Fibroblast of skin of right quadriceps (primary cell): ENCODE measurements at regions not wholly inside any gene's neighbourhood (a gene's known extent, or its start where the extent isn't known, plus 50 kb on each side); places are given as distances from the start of the nearest gene placed in this dataset.

Experiments
- DNase-seq: peaks from one replicate; pipeline ENCODE4 v3.0.0-alpha.2; 2013

DNA sequence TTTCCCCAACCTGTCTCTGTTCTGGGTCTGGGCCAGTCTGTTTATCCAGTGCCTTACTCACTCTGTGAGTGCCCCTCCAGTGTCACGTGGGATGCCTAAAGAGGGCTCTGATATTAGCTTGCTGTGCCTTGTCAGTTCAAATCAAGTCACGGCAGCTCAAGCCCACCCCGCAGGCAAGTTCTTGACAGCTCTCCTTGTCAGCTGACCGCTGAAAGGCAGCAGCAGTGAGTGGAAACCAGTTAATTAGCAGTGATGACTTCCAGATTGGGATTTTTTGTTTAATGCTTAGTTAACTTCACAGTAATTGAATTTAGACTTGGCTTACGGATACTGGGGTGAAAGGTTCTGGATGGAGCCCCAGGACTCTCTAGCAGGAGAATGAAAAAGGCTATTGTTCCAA lies 210.1 kb downstream of the PSAT1 start:
- no peak for DNase-seq

DNA sequence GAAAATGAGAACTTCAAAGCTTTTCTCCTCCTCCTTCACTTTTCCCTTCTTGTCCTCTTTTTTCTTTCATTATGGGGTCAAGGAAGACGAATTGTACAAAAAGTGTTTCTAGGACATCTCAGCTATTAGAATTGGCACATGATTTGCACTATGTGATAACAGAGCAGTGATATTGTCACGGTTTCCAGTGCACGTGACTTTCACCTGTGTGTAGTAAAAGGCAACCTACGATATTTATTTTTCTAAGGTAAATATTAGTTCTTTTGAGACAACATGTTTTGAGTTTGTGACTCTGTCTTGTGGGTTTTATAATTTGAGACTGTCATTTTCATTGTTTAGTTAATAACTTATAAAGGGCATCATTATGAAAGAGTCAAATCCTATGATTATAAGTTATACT lies 213.1 kb downstream of the PSAT1 start:
- DNase-seq, result no peak

DNA sequence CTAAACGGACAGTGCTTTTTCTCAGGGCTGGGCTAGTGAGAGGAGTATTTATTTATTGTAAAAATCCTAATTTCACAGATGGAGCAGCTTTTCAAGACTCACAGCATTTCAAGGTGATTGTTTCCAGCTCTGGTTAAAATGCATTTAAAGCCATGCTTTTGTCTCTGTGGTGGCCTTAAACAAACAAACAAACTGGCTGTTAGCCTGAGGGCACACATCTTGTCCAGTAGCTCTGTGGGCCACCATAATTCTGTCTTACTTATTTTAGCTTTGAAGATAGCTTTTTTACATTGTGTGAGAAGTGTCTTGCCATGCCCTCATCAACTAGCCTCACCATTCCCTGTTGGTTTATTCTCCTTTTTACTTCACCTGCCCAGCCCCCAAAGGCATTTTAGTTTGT lies 218.2 kb downstream of the PSAT1 start:
- no peak for DNase-seq

DNA sequence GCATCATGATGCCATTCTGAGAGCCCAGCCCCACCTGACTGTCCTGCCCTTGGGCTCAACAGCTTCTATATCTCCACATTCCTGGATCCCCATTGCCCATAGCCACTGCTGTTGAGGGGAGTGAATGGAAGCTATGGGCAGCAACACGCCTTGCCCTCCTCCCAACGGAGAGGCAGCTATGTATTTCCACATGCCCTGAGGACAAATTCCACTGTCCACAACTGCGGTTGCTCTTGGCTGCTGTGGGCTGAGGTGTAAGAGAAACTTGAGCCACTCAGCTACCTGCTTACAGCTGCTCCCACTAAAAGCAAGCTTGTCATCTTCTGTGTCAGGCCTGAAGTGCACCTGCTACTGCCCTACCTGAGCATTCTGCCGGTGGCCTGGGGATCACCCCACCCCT lies 222.9 kb downstream of the PSAT1 start:
- DNase-seq, result no peak

DNA sequence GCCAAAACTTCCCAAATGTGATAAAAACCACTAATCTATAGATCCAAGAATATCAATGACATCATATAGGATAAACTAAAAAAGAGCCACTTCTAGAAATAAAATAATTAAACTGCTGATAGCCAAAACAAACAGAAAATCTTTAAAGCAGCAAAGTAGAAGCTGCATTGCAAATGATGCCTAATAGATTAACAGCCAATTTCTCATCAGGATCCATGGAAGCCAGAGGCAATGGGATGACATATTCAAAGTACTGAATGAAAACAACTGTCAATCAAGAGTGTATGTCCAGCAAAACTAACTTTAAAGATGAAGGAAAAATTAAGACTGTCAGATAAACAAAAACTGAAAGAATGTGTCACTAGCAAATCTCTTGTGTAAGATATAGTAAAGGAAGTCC lies 224.8 kb downstream of the PSAT1 start:
- no peak for DNase-seq

DNA sequence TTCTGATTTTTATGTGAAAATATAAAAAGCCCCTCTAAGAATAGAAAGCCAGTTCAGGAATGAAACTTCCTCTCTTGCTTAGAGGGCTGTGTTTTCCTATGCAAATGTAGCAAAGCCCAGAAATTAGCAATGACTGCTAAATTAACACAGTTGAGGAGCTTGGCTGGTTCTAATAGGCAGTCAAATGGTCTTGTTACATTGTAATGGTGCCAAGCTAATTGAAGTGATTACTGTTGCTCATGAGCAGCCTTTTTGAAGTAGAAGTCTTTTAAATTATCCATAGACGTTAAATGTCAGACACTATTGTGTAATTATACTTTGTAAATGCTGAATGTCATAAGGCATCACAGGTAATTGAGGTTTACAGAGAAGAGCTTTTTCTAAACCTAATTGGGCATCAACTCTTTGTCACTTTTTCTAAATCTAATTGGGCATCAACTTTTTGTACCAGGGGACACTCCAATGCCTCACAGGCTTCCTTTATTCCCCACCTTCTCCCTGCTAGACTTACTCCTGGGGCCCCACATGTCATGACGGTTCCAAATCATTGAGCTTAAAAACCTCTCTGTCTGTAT lies 229.1 kb downstream of the PSAT1 start:
- DNase-seq, result no peak

DNA sequence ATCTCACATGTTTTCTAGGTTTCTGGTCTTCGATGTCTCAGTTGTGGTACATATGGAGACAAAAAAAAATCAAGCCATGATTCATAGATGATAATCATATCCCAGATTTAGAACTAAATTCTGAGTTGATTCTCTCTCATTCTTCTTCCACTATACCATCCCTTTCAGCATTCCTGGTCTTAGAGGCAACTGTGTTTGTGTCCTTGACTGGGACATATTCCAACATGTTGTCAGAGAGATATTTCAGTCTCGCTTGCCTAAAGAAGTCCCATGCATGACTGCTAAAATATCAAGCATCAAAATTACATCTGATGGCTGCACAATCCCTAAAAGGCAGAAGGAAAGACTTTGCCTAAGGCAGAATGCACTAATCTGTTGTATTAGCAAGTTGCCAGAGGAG lies 236.6 kb downstream of the PSAT1 start:
- peak; percentile 41 for DNase-seq

DNA sequence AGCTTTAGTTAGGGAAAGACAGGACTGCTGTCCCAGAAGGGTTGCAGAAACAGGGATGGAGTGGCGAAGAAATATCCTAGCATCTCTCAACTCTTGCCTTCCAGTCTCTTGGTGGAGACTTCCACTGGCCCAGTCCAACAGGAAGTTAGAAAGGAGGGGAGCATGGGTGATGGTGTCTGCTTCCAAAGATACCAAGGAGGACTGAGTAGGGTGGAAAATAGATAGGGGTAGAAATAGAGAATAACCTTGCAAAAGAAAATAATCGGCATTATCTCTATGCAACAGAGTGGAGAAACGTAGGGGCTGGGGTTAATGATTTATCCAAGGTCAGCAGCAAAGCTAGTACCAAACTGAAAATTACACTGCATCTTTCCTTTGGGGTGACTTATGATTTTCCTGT lies 242.3 kb downstream of the PSAT1 start:
- no peak for DNase-seq

DNA sequence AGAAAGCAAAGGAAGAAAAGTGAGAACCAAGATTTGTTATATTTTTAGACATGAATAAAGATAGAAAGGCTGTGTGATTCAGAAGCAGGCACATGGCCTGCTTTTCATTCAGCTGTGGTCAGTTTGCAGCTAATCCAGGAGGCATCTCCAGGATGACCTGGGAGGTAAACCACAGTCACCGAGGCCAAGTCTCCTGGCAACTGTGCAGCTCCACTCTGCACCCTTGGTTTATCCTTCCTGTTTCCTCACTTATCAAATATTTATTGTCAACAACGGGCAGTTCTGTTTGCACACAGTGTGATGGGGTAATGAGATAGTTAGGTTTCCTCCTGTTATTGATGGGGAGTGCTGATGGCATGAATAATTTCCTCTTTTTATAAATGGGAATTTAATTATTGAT lies 243.0 kb downstream of the PSAT1 start:
- peak; percentile 56 for DNase-seq

DNA sequence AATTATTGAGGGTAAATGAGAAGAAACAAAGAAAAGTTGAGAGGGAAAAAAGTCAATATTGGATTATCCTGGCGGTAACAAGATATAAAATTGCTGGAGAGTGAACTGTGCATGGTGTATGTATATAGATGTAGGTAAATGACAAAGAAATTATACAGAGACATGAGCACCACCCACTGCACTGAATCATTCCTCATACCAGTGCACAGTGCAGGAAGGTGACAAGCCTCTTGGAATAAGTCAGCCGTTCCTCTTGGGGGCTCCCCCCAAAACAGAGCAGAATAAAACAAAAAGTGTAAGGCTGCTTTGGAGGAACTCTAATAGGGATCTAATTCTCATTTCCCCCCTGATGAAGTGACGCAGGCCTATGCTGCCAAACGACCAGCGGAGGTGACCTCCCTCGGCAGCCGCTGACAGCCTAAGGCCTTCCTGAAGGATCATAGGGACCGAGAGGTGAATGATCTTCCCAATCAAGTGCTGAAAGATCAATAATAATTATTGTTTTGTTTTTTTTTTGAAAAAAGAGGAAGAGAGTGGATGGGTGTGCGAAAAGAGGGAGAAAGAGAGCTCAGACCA lies 245.0 kb downstream of the PSAT1 start:
- DNase-seq, result no peak

DNA sequence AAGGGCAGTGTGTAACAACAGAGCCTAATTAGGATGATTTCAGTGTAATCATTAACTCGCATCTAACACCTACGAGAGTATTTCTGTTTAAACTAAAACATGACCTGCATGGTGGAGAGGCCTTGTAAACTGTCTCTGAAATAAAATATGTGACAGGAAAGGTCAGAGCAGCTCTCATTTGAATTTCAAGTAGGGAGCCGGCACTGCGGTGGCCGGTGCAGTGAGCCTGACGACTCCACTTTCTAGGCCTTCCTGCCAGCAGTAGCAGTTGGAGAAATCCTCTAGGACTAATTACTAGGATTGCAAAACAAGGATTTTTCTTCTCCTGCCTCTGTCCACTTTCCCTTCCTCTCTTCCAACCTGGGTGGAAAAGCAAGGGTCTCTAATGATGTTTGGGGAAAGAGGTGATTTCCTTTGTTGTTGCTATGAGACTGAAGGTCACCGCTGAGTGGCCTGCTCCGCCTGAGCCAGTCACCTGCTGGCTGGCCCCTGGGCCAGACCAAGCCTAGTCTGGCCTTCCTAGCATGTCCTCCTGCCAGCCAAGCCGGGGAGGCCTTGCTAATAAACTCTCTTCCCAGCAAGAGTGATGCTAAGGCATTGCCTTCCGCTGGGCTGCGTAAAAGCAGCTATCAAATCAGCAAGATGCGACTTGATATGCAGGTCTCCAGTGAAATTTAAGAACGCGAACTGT lies 245.7 kb downstream of the PSAT1 start:
- DNase-seq, result no peak

DNA sequence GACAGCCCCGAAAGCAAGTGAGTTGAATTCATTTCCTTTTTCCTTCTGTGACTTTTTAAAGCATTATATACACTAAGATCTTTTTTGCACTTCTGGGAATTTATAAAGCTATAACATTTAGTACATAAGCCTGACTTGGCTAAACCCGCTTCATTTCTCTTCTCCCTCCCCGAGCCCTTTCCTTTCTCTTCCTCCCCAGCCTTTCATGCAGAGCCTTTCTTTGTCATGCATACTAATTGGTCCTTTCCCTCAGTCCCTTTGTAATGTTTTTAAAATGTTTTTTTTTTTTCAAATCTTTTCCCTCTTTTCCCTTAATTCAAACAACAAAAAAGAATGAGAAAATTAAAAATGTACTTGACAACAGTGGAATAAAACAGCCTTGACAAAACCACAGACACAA lies 246.4 kb downstream of the PSAT1 start:
- no peak for DNase-seq

DNA sequence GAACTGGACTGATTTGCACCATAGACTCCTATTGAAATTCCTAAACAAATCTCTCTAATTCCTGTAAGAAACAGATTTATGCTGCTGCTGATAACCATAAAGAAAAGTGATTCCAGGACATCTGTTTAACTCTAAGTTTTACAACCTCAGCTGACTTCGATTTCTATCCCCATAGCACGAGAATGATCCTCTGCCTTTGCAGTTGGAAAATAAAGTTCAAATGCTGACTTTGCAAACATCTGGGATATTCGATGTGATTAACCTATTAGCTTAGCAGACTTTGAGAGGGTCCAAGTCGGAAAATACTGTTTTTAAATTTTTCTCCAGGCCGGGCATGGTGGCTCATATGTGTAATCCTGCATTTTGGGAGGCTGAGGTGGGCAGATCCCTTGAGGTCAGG lies 247.3 kb downstream of the PSAT1 start:
- no peak for DNase-seq

DNA sequence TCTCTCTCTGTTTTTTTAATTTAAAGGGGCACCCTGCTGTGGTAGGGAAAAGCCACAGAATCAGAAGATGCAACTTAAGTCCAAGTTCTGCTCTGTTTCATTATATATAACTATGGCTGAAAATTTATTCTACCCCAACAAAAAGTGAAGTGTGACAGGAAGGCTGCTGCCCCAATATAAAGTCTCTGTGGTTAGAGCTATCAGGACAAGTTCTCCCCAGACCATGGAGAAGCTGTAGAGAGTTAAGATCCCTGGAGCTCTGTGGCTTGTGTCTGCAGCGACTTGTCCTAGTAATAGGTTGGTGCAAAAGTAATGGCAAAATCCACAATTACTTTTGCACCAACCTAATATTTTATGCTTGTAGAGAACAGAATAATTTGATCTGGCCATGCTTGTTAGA lies 250.9 kb downstream of the PSAT1 start:
- no peak for DNase-seq

DNA sequence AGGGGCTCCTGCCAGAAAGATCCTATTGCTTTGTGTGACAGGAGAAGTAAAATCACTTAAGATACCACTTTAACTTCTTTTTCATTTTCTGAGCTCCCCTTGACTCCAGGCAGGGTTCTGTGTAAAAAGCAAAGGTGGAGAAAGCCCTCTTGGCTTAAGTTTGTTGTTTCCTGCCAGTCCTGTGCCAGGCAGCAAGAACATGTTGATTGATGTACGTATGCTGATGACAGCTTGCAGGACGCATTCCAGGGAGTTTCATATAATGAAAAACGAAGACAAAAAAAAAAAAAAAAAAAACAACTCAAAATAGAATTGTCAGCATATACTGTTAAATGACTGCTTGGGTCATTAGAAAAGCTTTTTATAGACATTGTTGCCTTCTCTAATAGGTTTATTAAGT lies 251.7 kb downstream of the PSAT1 start:
- no peak for DNase-seq

DNA sequence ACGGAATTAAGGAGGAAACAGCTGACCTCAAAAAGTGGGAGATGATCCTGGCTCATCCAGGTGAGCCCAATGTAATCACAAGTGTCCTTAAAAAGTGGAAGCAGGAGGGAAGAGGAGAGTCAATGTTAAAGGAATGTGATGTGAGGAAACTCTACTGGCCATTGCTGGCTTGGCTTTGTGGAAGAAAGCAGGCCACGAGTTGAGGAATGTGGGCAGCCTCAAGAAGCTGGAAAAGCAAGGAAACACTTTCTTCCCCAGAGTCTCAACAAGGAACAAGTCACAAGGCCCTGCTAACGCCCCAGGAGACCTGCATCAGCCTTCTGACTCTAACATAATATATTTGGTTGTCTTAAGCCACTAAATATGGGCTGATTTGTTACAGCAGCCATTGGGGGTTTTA lies 252.8 kb downstream of the PSAT1 start:
- no peak for DNase-seq

DNA sequence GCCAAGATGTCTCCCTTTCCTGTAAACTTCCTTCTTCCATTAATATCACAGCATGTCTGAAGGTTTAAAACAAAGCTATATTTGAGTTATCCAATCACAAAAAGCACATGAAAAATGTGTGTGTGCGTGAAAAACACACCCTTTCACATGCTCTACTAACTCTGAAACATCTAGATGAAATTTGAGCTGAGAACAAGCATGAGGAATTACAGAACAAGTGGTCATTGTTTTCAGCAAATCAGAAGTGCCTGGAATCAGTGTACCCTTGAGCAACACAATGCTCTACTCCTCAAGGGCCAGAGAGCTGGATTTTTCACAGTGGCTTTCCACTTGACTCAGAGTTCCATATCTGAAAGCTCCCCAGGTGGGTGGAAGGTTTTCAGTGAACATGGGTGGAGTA lies 255.9 kb downstream of the PSAT1 start:
- no peak for DNase-seq

DNA sequence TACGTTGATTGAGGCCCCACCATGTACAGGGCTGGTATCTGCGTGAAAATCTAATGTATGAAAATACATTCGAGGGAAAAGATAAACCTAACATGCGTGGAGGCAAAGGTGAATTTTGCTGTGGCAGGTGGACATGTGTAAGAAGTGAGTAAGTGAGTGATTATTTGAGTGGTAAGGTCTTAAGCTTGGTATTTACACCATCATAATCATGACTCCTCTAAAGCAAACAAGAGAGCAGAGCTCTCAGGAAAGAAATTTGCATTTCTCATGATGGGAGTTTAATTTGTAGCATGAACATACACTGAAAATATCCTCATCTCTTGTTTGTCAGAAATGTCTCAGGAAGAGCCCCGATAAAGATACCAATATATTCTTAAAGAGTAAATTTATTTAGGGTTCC lies 260.6 kb downstream of the PSAT1 start:
- no peak for DNase-seq

DNA sequence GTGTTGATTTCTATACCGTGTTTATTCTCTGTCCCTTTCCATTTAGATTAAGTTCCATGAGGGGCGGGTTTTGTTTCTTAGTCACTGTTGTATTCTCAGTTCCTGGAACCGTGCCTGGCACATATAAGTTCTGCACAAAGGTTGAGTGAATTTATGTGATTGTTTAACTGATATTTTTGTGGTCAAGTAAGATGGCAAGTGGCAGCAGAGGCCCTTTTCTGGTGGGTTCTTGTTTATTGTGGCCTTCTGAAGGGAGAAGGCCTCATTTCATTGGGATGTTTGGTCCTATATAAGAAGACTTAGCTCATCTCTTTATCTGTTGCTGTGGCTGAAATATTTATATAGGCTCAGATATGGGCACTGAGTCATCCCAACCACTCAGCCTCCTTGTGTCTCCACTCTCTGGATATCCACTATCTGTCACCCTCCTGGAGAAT lies 262.5 kb downstream of the PSAT1 start:
- peak; percentile 82 for DNase-seq

DNA sequence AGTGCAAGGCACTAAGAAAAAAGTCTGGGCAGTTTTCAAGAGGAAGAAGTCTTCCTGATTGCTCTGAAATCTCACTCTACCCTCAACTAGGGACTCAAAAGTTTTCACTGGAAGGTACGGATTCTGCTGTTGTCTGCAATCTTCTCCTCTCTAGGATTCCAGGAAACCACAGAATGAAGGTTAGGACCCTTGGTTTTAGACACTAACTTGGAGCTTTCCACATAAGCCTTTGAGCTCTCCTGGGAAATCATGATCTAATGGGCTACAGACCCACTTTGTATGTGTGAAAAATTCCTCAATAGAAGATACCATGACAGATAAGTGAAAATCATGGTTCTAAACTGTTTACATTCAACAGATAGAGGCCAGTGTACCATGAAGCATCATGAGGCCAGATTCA lies 265.1 kb downstream of the PSAT1 start:
- peak; percentile 57 for DNase-seq

DNA sequence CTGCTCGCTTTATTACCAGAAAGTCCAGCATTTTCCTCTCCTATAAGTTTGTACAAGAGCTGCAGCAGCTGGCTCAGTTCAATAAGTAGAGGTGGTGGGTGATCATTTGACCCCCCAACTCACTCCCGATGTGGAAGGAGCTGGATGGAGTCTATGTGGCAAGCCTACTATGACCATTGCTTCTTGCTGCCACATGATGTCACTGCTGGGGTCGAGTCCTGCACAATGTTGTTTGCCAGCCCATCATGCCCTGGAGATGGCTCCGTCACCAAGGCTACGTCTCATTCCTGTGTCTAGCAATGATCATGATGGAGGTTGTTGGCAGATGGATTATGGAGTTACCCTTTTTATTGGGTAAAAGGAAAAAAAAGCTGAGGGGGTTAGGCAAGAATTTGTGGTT lies 266.3 kb downstream of the PSAT1 start:
- no peak for DNase-seq

DNA sequence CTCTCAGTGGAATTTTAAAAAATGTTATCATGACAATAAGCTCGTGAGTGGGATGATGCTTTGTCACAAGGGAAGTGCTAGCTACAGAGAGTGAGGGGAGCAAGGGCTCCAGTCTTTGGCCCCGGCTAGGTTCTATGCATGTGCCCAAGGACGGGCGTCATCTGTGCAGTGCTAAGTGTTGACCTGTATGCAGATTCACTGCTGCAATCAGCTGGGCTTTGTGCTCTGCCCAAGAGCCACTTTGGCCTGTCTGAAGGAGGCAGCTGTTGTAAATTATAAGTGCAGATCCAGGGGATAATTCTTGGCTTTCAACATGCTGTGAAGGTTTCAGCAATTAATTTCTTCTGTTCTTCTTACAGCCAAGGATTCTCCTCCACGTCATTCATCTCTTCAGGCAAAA lies 268.6 kb downstream of the PSAT1 start:
- DNase-seq, result no peak

DNA sequence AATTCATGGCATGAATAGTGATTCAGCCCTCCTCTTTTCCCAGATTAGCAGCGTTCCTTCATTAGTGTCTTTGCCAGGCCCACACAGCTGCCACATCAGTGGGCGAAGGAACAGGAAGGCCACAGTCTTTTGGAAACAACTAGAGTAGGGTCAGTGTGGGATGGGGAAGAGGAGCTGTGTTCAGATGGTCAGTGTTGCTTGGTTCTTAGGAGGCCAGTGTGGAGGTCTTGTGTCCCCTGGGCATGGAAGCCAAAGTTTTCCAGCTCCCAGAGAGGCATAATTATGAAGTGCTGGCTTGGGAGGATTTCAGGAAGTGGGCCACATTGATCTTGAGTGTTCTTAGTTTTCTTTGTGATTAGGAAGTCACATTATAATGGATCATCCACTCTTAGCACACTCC lies 269.6 kb downstream of the PSAT1 start:
- no peak for DNase-seq

DNA sequence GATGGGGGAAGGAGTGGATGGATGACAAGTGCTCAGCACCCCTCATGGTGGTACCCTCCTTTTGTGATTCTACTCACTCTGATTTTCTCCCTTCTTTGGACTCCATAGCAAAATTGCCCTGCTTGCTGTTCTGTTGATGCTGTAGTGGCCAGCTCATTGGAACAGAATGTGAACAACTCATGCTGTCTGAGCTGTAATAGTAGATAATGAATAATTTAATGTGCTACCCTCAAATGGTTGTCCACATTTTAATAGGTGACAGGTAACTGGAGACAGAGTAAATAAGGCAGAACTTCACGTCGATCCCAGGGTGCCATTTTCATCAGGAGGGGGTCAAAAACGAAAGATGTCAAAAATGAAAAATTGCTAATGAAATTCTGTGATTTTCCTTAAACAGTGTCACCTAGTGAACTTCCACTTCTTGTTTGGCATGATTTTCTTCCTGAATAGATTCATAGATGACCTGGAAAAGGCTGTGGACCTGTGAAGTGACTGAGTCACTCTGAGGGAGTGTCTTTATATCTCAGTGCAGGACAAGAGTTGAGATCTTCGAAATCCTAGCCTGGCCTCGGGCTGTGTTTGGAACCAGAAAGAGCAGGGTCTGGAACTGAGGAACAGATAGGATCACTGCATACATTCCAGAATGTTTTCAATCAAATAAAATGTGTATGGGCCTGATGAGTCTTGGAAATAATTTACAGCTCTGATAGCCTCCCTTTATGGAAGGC lies 270.2 kb downstream of the PSAT1 start:
- DNase-seq, result peak; percentile 64
